ENCODE measurements at regions not wholly inside any gene's neighbourhood (a gene's known extent, or its start where the extent isn't known, plus 50 kb on each side); places are given as distances from the start of the nearest gene placed in this dataset.

- no peaks in the 10 kb centered on the region for H3K4me1 ChIP-seq (ENCODE audit: low read depth)
- ATAC-seq (no peak), DNase-seq (no peak)
- intact Hi-C loops (cut with DNase I, micrococcal nuclease) = no loop called here
- no peaks in the 10 kb centered on the region for H3K36me3 ChIP-seq (ENCODE audit: low read depth)
- peaks cover 15% of the 10 kb centered on the region for H3K9me3 ChIP-seq
- no peak overlapping the region for H3K4me3 ChIP-seq
- TF ChIP-seq, protein P1, sequence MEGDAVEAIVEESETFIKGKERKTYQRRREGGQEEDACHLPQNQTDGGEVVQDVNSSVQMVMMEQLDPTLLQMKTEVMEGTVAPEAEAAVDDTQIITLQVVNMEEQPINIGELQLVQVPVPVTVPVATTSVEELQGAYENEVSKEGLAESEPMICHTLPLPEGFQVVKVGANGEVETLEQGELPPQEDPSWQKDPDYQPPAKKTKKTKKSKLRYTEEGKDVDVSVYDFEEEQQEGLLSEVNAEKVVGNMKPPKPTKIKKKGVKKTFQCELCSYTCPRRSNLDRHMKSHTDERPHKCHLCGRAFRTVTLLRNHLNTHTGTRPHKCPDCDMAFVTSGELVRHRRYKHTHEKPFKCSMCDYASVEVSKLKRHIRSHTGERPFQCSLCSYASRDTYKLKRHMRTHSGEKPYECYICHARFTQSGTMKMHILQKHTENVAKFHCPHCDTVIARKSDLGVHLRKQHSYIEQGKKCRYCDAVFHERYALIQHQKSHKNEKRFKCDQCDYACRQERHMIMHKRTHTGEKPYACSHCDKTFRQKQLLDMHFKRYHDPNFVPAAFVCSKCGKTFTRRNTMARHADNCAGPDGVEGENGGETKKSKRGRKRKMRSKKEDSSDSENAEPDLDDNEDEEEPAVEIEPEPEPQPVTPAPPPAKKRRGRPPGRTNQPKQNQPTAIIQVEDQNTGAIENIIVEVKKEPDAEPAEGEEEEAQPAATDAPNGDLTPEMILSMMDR (IDR thresholded peaks at IDR 0.05) = no peak
These were observed 1049.3 kb upstream of the CDH2 start for GRCh38 chr18:29226213-29226612.

- Histone ChIP-seq H3K4me3 (no peak overlapping the region), H3K9me3 (peaks cover 10% of the 10 kb centered on the region), H3K36me3 (ENCODE audit: low read depth) (no peaks in the 10 kb centered on the region), H3K4me1 (ENCODE audit: low read depth) (no peaks in the 10 kb centered on the region)
- TF ChIP-seq, protein P1 (IDR thresholded peaks at IDR 0.05) = no peak
- ATAC-seq = no peak
- intact Hi-C loops (cut with DNase I, micrococcal nuclease) = no loop called here
- no peak for DNase-seq
These were observed 1048.4 kb upstream of the CDH2 start for GRCh38 chr18:29225351-29225750.

DNA sequence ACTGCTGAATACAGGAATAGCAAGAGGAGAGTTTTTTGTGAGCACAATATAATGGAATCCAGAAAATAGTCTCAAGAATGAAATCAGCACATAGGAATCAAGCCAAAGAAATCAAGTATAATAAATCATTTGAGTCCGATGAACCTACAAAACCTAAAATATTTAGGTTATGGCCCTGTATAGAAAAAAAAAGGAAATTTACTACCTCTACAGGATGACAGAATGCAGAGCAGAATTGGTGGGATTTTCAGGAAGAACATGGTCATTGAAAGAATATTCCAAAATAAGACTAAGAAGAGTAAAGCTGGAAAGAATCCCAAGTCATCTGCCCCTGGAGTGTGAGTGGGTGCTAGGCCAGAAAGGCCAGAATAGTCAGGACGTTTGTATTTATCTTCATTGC is 1041.2 kb upstream of the CDH2 start:
- intact Hi-C loops (cut with DNase I, micrococcal nuclease) = no loop called here
- ATAC-seq (no peak), DNase-seq (no peak)
- Histone ChIP-seq H3K9me3 (peaks cover 7% of the 10 kb centered on the region), H3K4me1 (ENCODE audit: low read depth) (no peaks in the 10 kb centered on the region), H3K4me3 (no peak overlapping the region), H3K36me3 (ENCODE audit: low read depth) (no peaks in the 10 kb centered on the region)
- TF ChIP-seq, protein P1 (IDR thresholded peaks at IDR 0.05) = no peak

- no peak for ATAC-seq
- intact Hi-C loops (cut with DNase I, micrococcal nuclease) = no loop called here
- Histone ChIP-seq H3K4me3 (no peak overlapping the region), H3K4me1 (ENCODE audit: low read depth) (no peaks in the 10 kb centered on the region), H3K9me3 (peaks cover 15% of the 10 kb centered on the region), H3K36me3 (ENCODE audit: low read depth) (no peaks in the 10 kb centered on the region)
- no peak for DNase-seq
- TF ChIP-seq, protein P1 (IDR thresholded peaks at IDR 0.05) = no peak
These were observed 1040.4 kb upstream of the CDH2 start for GRCh38 chr18:29217124-29217915.

- ATAC-seq (no peak), DNase-seq (no peak)
- Histone ChIP-seq H3K36me3 (ENCODE audit: low read depth) (no peaks in the 10 kb centered on the region), H3K9me3 (peaks cover 4% of the 10 kb centered on the region), H3K4me3 (no peak overlapping the region), H3K4me1 (ENCODE audit: low read depth) (no peaks in the 10 kb centered on the region)
- TF ChIP-seq, protein P1 (IDR thresholded peaks at IDR 0.05) = no peak
- intact Hi-C loops (cut with DNase I, micrococcal nuclease) = no loop called here
These were observed 1021.9 kb upstream of the CDH2 start for GRCh38 chr18:29198834-29199233.

All from mucosa of descending colon (tissue), 3 donors.